GM19328 (cell line): ENCODE measurements at regions not wholly inside any gene's neighbourhood (a gene's known extent, or its start where the extent isn't known, plus 50 kb on each side); places are given as distances from the start of the nearest gene placed in this dataset.

Experiments
- ATAC-seq: cut with Tn5 transposase; IDR thresholded peaks from one replicate; pipeline ENCODE4 v1.9.1; 2021; ENCODE audit warnings: mild to moderate bottlenecking, moderate library complexity; ENCODE audit not compliant: unreplicated experiment

GRCh38 chr12:89257340-89257739, 95.0 kb downstream of the DUSP6 start:
- ATAC-seq, result no peak

- no peak for ATAC-seq
These were observed 96.2 kb downstream of the DUSP6 start for GRCh38 chr12:89256060-89256459.

- ATAC-seq, result no peak
These were observed 98.8 kb downstream of the DUSP6 start for GRCh38 chr12:89253488-89253887.

- ATAC-seq, result no peak
These were observed 100.0 kb downstream of the DUSP6 start for GRCh38 chr12:89252284-89252683.

- ATAC-seq, result no peak
These were observed 100.7 kb downstream of the DUSP6 start for GRCh38 chr12:89251342-89252271.

- ATAC-seq, result no peak
These were observed 101.7 kb downstream of the DUSP6 start for GRCh38 chr12:89250636-89251035.

- ATAC-seq, result no peak
These were observed 102.1 kb downstream of the DUSP6 start for GRCh38 chr12:89250213-89250612.

GRCh38 chr12:89247967-89248366, 104.3 kb downstream of the DUSP6 start:
- ATAC-seq, result no peak

GRCh38 chr12:89247541-89247942, 104.8 kb downstream of the DUSP6 start:
- no peak for ATAC-seq

- no peak for ATAC-seq
These were observed 107.2 kb downstream of the DUSP6 start for GRCh38 chr12:89245090-89245489.

GRCh38 chr12:89244536-89244935, 107.8 kb downstream of the DUSP6 start:
- ATAC-seq, result no peak

- no peak for ATAC-seq
These were observed 108.5 kb downstream of the DUSP6 start for GRCh38 chr12:89243771-89244170.

- no peak for ATAC-seq
These were observed 112.8 kb downstream of the DUSP6 start for GRCh38 chr12:89239534-89239933.

- no peak for ATAC-seq
These were observed 113.7 kb downstream of the DUSP6 start for GRCh38 chr12:89238593-89238992.

GRCh38 chr12:89237763-89238162, 114.5 kb downstream of the DUSP6 start:
- no peak for ATAC-seq

GRCh38 chr12:89236748-89237383, 115.4 kb downstream of the DUSP6 start:
- ATAC-seq, result no peak

GRCh38 chr12:89236237-89236636, 116.1 kb downstream of the DUSP6 start:
- ATAC-seq, result no peak

GRCh38 chr12:89235189-89235993, 116.9 kb downstream of the DUSP6 start:
- ATAC-seq, result no peak

- no peak for ATAC-seq
These were observed 117.8 kb downstream of the DUSP6 start for GRCh38 chr12:89234324-89235114.

GRCh38 chr12:89231686-89232085, 120.6 kb downstream of the DUSP6 start:
- no peak for ATAC-seq
